ENCODE measurements at regions not wholly inside any gene's neighbourhood (a gene's known extent, or its start where the extent isn't known, plus 50 kb on each side); places are given as distances from the start of the nearest gene placed in this dataset.

DNA sequence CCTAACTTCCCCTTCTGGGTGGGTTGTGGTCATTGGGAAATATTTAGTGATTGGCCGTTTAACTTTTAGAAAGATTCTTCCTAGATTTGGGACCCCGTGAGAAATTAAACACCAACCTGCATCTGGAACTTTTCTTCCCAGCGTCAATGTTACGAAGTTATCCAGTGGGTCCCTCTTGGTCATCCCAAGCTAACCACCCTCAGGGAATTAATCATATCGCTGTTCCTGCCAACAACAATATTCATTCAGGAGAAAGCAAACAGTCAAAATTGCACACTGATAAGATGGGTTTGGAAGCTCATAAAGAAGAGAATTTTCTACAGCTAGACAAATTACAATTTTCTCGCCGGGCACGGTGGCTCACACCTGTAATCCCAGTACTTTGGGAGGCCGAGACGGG lies 121.2 kb upstream of the STX18 start:
- ChIA-PET POLR2A (ENCODE audit: unreplicated experiment) (no interaction called here), CTCF (no interaction called here)
- no peaks in the 10 kb centered on the region for H3K9me2 ChIP-seq (ENCODE audit: insufficient read depth)
- BruUV-seq (replicated peaks), result no TSS peak
- TF ChIP-seq, protein P1, sequence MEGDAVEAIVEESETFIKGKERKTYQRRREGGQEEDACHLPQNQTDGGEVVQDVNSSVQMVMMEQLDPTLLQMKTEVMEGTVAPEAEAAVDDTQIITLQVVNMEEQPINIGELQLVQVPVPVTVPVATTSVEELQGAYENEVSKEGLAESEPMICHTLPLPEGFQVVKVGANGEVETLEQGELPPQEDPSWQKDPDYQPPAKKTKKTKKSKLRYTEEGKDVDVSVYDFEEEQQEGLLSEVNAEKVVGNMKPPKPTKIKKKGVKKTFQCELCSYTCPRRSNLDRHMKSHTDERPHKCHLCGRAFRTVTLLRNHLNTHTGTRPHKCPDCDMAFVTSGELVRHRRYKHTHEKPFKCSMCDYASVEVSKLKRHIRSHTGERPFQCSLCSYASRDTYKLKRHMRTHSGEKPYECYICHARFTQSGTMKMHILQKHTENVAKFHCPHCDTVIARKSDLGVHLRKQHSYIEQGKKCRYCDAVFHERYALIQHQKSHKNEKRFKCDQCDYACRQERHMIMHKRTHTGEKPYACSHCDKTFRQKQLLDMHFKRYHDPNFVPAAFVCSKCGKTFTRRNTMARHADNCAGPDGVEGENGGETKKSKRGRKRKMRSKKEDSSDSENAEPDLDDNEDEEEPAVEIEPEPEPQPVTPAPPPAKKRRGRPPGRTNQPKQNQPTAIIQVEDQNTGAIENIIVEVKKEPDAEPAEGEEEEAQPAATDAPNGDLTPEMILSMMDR (conservative IDR thresholded peaks at IDR 0.05), result no peak
- TF ChIP-seq EZH2 (IDR thresholded peaks at IDR 0.05; ENCODE audit: low read depth), result no peak
- no peaks in the 10 kb centered on the region for H3K9me3 ChIP-seq (ENCODE audit: insufficient read depth, low read depth)
- H3K4me1 ChIP-seq (replicated peaks; ENCODE audit: insufficient read depth), result peaks cover 32% of the 10 kb centered on the region
- peaks cover 9% of the 10 kb centered on the region; the same call in 1 of the 2 replicates for H3F3A ChIP-seq (ENCODE audit: insufficient read depth, low read depth)
- no peaks in the 10 kb centered on the region for H3K79me2 ChIP-seq (ENCODE audit: low read depth)
- H3K27ac ChIP-seq, result no peak overlapping the region
- H2AFZ ChIP-seq, result no peak overlapping the region
- H3K27me3 ChIP-seq (ENCODE audit: insufficient read depth, low read depth), result no peaks in the 10 kb centered on the region
- intact Hi-C loops (cut with micrococcal nuclease; ENCODE audit: unreplicated experiment), result no loop called here
- no peak overlapping the region for H3K4me3 ChIP-seq
- H3K4me2 ChIP-seq, result no peak overlapping the region
- H4K20me1 ChIP-seq (ENCODE audit: insufficient read depth), result no peaks in the 10 kb centered on the region
- no peak for DNase-seq
- no peaks in the 10 kb centered on the region for H3K36me3 ChIP-seq (ENCODE audit: low read depth)

DNA sequence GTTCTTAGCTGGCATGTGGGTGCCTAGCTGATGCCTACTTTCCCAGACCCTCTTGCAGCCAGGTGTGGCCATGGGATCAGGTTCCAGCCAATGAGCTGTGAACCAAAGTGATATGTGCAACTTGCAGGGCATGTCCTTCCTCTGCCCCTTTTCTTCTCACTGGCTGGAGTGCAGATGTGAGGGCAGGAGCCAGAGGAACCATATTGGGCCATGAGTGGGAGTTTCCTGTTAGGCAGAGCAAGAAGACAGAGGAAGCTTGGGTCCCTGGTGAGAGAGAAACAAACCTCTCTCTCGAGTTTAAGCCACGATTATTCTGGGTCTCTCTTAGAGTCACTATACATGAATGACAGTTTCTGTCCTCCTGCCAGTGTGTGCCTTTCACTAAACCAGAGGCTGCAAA lies 120.4 kb upstream of the STX18 start:
- DNase-seq, result no peak
- Histone ChIP-seq H3K9me3 (ENCODE audit: insufficient read depth, low read depth) (no peaks in the 10 kb centered on the region), H3F3A (ENCODE audit: insufficient read depth, low read depth) (peaks cover 9% of the 10 kb centered on the region; the same call in 1 of the 2 replicates), H3K27me3 (ENCODE audit: insufficient read depth, low read depth) (no peaks in the 10 kb centered on the region), H3K79me2 (ENCODE audit: low read depth) (no peaks in the 10 kb centered on the region), H3K36me3 (ENCODE audit: low read depth) (no peaks in the 10 kb centered on the region), H3K4me2 (no peak overlapping the region), H3K4me1 (replicated peaks; ENCODE audit: insufficient read depth) (peaks cover 31% of the 10 kb centered on the region), H3K9me2 (ENCODE audit: insufficient read depth) (no peaks in the 10 kb centered on the region), H4K20me1 (ENCODE audit: insufficient read depth) (no peaks in the 10 kb centered on the region), H3K4me3 (no peak overlapping the region), H3K27ac (no peak overlapping the region), H2AFZ (no peak overlapping the region)
- POLR2A ChIA-PET (ENCODE audit: unreplicated experiment), result no interaction called here
- intact Hi-C loops (cut with micrococcal nuclease; ENCODE audit: unreplicated experiment), result no loop called here
- no peak for TF ChIP-seq EZH2 (IDR thresholded peaks at IDR 0.05; ENCODE audit: low read depth)
- TF ChIP-seq, protein P1 (conservative IDR thresholded peaks at IDR 0.05), result no peak
- no TSS peak for BruUV-seq (replicated peaks)
- CTCF ChIA-PET, result no interaction called here

DNA sequence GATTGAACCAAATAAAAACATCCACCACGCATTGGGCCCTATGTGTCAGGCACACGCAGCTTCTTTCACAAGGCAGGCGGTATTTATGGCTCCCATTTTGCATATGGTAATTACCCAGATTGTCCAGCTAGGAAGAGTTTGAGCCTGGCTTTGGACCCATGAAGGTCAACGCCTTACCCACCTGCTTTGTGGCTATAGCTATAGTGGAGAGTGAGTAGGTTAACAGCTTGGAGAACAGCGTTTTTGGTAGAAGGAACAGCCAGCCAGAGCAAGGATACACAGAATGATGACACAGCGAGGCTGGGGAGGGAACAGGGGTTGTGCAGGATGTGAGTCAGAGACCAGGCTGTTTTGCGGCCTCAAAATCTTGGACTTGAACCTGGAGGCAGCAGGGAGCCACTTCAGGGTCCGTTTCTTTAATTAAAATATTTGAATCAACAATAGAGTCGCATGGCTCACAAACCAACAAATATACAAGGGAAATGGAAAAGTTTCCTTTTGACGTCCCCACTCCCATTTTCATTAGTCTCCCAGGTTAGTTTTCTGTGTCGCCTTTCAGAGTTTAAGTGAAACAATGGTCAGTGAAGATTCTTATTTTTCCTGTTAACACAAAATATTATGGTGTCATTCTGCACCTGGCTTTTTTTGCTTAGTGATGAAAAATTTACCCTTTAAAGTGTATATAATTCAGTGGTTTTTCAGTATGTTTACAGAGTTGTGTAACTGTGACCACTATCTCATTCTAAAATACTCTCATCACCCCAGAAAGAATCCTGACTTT lies 118.2 kb upstream of the STX18 start:
- Histone ChIP-seq H3K9me3 (ENCODE audit: insufficient read depth, low read depth) (no peaks in the 10 kb centered on the region), H3F3A (ENCODE audit: insufficient read depth, low read depth) (peaks cover 9% of the 10 kb centered on the region; the same call in 1 of the 2 replicates), H3K79me2 (ENCODE audit: low read depth) (no peaks in the 10 kb centered on the region), H3K4me3 (peak overlapping the region; percentile 24; the same call in 1 of the 2 replicates), H3K27me3 (ENCODE audit: insufficient read depth, low read depth) (no peaks in the 10 kb centered on the region), H3K9me2 (ENCODE audit: insufficient read depth) (no peaks in the 10 kb centered on the region), H2AFZ (no peak overlapping the region), H3K4me2 (peak overlapping the region; percentile 61), H3K27ac (peak overlapping the region; percentile 75), H3K36me3 (ENCODE audit: low read depth) (no peaks in the 10 kb centered on the region), H3K4me1 (replicated peaks; ENCODE audit: insufficient read depth) (peaks cover 20% of the 10 kb centered on the region), H4K20me1 (ENCODE audit: insufficient read depth) (no peaks in the 10 kb centered on the region)
- intact Hi-C loops (cut with micrococcal nuclease; ENCODE audit: unreplicated experiment), result no loop called here
- CTCF ChIA-PET, result no interaction called here
- DNase-seq, result peak; percentile 37 to 72
- TF ChIP-seq EZH2 (IDR thresholded peaks at IDR 0.05; ENCODE audit: low read depth), result no peak
- TF ChIP-seq, protein P1 (conservative IDR thresholded peaks at IDR 0.05), result no peak
- POLR2A ChIA-PET (ENCODE audit: unreplicated experiment), result no interaction called here
- BruUV-seq (replicated peaks), result no TSS peak

Measured in PC-9 (cell line).